ENCODE measurements at regions not wholly inside any gene's neighbourhood (a gene's known extent, or its start where the extent isn't known, plus 50 kb on each side); places are given as distances from the start of the nearest gene placed in this dataset.

DNA sequence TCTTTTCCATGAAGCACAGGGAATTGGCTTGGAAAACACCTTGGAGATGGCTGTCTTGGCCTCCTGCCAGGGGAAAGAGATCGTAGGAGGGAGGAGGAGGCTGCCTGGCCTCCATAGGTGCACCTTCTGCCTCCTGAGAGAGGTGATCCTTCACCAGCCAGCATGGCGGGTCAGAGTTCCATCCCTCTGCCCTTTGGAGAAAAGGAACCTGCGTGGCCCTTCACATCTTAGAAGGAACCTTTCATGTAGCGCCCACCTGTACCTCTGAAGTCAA, 58.2 kb upstream of the DRD2 start:
- H3K4me3 ChIP-seq (replicated peaks in 1 of 3; ENCODE audit: insufficient read depth in 1 of 3, low read depth in 1 of 3, low read length in 3 of 3): no peak overlapping the region
- DNase-seq (ENCODE audit: low read depth, low spot score) (no peak), FAIRE-seq (no peak)
- H3K79me2 ChIP-seq (ENCODE audit: control insufficient read depth, insufficient read depth, low read length): no peaks in the 10 kb centered on the region
- no peak overlapping the region for H3K27ac ChIP-seq (ENCODE audit: insufficient read depth, low read depth, low read length)
- no peaks in the 10 kb centered on the region for H3K36me3 ChIP-seq (ENCODE audit: control insufficient read depth in 2 of 2, extremely low read depth in 1 of 2, insufficient read depth in 2 of 2, low read length in 2 of 2)
- intact Hi-C loops (cut with micrococcal nuclease) (loop anchor here (5.0 to 10.0 kb wide), 3 partner anchors 161 to 949 kb away; partner anchors contain the start of genes CLDN25 and ZW10), dilution Hi-C loops (cut with MboI; ENCODE audit: extremely low pct_ligation_motif_present, low sequenced_read_pairs) (no loop called here)
- no peak overlapping the region for H2AFZ ChIP-seq (ENCODE audit: low read depth, low read length)
- no peaks in the 10 kb centered on the region for H3K9me3 ChIP-seq (replicated peaks; ENCODE audit: control insufficient read depth, insufficient read depth, low read length)
- no peaks in the 10 kb centered on the region for H4K20me1 ChIP-seq (replicated peaks; ENCODE audit: control insufficient read depth, extremely low read depth, insufficient read depth, low read length)
- no peaks in the 10 kb centered on the region for H3K9me1 ChIP-seq (replicated peaks; ENCODE audit: control insufficient read depth, extremely low read depth, insufficient read depth, low read length)
- H3K4me1 ChIP-seq (ENCODE audit: control insufficient read depth, extremely low read depth, insufficient read depth, low read length): no peaks in the 10 kb centered on the region
- ChIA-PET POLR2A (no interaction called here), CTCF (interaction anchor here (0.7 to 5.6 kb wide), 2 partner anchors 229 to 814 kb away, joined by 3 to 67 read pairs; no protein-coding TSS in a partner anchor)
- BruUV-seq (replicated peaks): no TSS peak
- TF ChIP-seq EZH2 (IDR thresholded peaks at IDR 0.05; ENCODE audit: borderline replicate concordance, low read depth, low read length, severe bottlenecking) (no peak), JUN (IDR thresholded peaks at IDR 0.05; ENCODE audit: borderline replicate concordance, insufficient read depth, insufficient read length, low read depth) (no peak), POLR2AphosphoS5 (IDR thresholded peaks at IDR 0.05; ENCODE audit: insufficient read depth, low read depth, low read length) (no peak), GATA2 (IDR thresholded peaks at IDR 0.05; ENCODE audit: insufficient read depth, insufficient read length, low read depth, low read length) (no peak), FOS (IDR thresholded peaks at IDR 0.05; ENCODE audit: borderline replicate concordance, insufficient read depth, low read length) (no peak), MYC (IDR thresholded peaks at IDR 0.05; ENCODE audit: low read depth, low read length) (no peak), POLR2A (IDR thresholded peaks at IDR 0.05; ENCODE audit: low read depth, low read length) (no peak)
- TF ChIP-seq, protein P1, sequence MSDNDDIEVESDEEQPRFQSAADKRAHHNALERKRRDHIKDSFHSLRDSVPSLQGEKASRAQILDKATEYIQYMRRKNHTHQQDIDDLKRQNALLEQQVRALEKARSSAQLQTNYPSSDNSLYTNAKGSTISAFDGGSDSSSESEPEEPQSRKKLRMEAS (IDR thresholded peaks at IDR 0.05; ENCODE audit: insufficient read depth, insufficient read length): no peak
- TF ChIP-seq, protein P2, sequence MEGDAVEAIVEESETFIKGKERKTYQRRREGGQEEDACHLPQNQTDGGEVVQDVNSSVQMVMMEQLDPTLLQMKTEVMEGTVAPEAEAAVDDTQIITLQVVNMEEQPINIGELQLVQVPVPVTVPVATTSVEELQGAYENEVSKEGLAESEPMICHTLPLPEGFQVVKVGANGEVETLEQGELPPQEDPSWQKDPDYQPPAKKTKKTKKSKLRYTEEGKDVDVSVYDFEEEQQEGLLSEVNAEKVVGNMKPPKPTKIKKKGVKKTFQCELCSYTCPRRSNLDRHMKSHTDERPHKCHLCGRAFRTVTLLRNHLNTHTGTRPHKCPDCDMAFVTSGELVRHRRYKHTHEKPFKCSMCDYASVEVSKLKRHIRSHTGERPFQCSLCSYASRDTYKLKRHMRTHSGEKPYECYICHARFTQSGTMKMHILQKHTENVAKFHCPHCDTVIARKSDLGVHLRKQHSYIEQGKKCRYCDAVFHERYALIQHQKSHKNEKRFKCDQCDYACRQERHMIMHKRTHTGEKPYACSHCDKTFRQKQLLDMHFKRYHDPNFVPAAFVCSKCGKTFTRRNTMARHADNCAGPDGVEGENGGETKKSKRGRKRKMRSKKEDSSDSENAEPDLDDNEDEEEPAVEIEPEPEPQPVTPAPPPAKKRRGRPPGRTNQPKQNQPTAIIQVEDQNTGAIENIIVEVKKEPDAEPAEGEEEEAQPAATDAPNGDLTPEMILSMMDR (IDR thresholded peaks at IDR 0.05; ENCODE audit: extremely low read depth in 1 of 2, insufficient read depth in 1 of 2, low read depth in 1 of 2, low read length in 2 of 2): no peak
- H3K4me2 ChIP-seq (ENCODE audit: insufficient read depth, low read length): no peak overlapping the region
- H3K27me3 ChIP-seq (ENCODE audit: control insufficient read depth in 2 of 2, insufficient read depth in 2 of 2, low read length in 2 of 2): no peaks in the 10 kb centered on the region
- H3K9ac ChIP-seq (replicated peaks; ENCODE audit: extremely low read depth, insufficient read depth, low read length): no peak overlapping the region

All from endothelial cell of umbilical vein (primary cell).